DMS53 (cell line): ENCODE measurements at regions not wholly inside any gene's neighbourhood (a gene's known extent, or its start where the extent isn't known, plus 50 kb on each side); places are given as distances from the start of the nearest gene placed in this dataset.
A peak's percentile ranks its signal among the peaks of the same experiment; 100 is the strongest.

Experiments used
- DNase-seq: peaks from one replicate; lab custom pipeline; 2025; lab: John Stamatoyannopoulos, UW

GRCh38 chr2:146143971-146144370 lies 1624.1 kb upstream of the ZEB2 start:
- DNase-seq = no peak

GRCh38 chr2:146138820-146139219 lies 1618.9 kb upstream of the ZEB2 start:
- DNase-seq = no peak

GRCh38 chr2:146135245-146135644 lies 1615.3 kb upstream of the ZEB2 start:
- DNase-seq = no peak

GRCh38 chr2:146131785-146132184 lies 1611.9 kb upstream of the ZEB2 start:
- no peak for DNase-seq

- peak; percentile 31 for DNase-seq
Measured at GRCh38 chr2:146131048-146131447, 1611.1 kb upstream of the ZEB2 start.

GRCh38 chr2:146130290-146130689 lies 1610.4 kb upstream of the ZEB2 start:
- DNase-seq = no peak

GRCh38 chr2:146129231-146129630 lies 1609.3 kb upstream of the ZEB2 start:
- DNase-seq = no peak

GRCh38 chr2:146128216-146128615 lies 1608.3 kb upstream of the ZEB2 start:
- DNase-seq = no peak

- DNase-seq = no peak
Measured at GRCh38 chr2:146125551-146125950, 1605.6 kb upstream of the ZEB2 start.

- no peak for DNase-seq
Measured at GRCh38 chr2:146124741-146125140, 1604.8 kb upstream of the ZEB2 start.

- no peak for DNase-seq
Measured at GRCh38 chr2:146123714-146124113, 1603.8 kb upstream of the ZEB2 start.

GRCh38 chr2:146123256-146123655 lies 1603.3 kb upstream of the ZEB2 start:
- DNase-seq = peak; percentile 12

GRCh38 chr2:146119586-146119985 lies 1599.7 kb upstream of the ZEB2 start:
- DNase-seq = peak; percentile 36

GRCh38 chr2:146108993-146109392 lies 1589.1 kb upstream of the ZEB2 start:
- DNase-seq = no peak

- DNase-seq = peak; percentile 1
Measured at GRCh38 chr2:146094185-146094584, 1574.3 kb upstream of the ZEB2 start.

- no peak for DNase-seq
Measured at GRCh38 chr2:146081459-146081858, 1561.5 kb upstream of the ZEB2 start.

GRCh38 chr2:146080925-146081324 lies 1561.0 kb upstream of the ZEB2 start:
- no peak for DNase-seq

- DNase-seq = no peak
Measured at GRCh38 chr2:146079216-146079615, 1559.3 kb upstream of the ZEB2 start.

- no peak for DNase-seq
Measured at GRCh38 chr2:146077156-146077555, 1557.2 kb upstream of the ZEB2 start.

- no peak for DNase-seq
Measured at GRCh38 chr2:146068051-146068450, 1548.1 kb upstream of the ZEB2 start.

GRCh38 chr2:146048141-146048540 lies 1528.2 kb upstream of the ZEB2 start:
- DNase-seq = no peak

- no peak for DNase-seq
Measured at GRCh38 chr2:146041274-146041910, 1521.5 kb upstream of the ZEB2 start.

GRCh38 chr2:146040051-146040450 lies 1520.1 kb upstream of the ZEB2 start:
- no peak for DNase-seq

GRCh38 chr2:146038014-146038413 lies 1518.1 kb upstream of the ZEB2 start:
- DNase-seq = no peak
